ENCODE measurements at regions not wholly inside any gene's neighbourhood (a gene's known extent, or its start where the extent isn't known, plus 50 kb on each side); places are given as distances from the start of the nearest gene placed in this dataset.

DNA sequence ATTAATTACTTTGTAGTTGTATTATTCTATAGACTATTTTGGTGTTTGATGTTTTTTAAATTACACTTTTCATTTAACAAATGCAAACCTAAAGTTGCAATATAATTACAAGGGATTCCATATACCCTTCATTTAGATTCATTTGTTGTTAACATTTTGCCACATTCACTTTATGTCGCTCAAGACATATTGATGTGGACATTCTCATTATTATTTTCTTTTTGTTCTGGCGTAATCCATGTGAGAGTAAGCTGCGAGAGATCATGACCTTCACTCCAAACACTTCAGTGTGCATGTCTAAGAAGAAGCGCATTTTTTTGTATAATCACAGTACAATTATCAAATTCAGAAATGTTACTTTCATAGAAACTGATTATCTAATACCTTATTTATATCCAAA is 280.6 kb downstream of the CALCRL start:
- H3K4me3 ChIP-seq (ENCODE audit: low read depth, low read length): no peak overlapping the region
- TF ChIP-seq CTCF (conservative IDR thresholded peaks at IDR 0.05; ENCODE audit: low read depth, low read length): no peak
- DNase-seq (ENCODE audit: low read depth): no peak

GRCh38 chr2:187165936-187166610 is 282.0 kb downstream of the CALCRL start:
- no peak for TF ChIP-seq CTCF (conservative IDR thresholded peaks at IDR 0.05; ENCODE audit: low read depth, low read length)
- no peak for DNase-seq (ENCODE audit: low read depth)
- H3K4me3 ChIP-seq (ENCODE audit: low read depth, low read length): no peak overlapping the region

DNA sequence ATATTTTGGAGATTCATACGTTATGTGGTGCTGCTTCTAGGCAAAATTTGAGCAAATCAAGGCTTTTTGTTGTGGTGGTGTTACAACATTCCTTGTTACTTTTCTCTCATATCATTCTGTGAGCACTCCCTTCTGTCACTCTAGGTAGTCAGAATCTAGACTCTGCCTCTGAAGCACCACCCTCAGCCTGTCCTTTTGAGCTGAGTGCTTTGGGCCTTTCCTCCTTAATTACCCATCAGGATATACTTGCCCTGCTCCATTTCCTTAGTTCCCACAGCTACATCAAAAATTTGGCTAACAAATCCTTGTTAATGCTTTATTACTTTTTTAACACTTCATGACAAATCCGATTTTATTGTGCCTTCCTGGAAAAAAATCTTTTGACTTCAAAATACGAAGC is 289.6 kb downstream of the CALCRL start:
- no peak for DNase-seq (ENCODE audit: low read depth)
- no peak overlapping the region for H3K4me3 ChIP-seq (ENCODE audit: low read depth, low read length)
- TF ChIP-seq CTCF (conservative IDR thresholded peaks at IDR 0.05; ENCODE audit: low read depth, low read length): no peak

GRCh38 chr2:187157046-187157445 is 291.0 kb downstream of the CALCRL start:
- no peak for TF ChIP-seq CTCF (conservative IDR thresholded peaks at IDR 0.05; ENCODE audit: low read depth, low read length)
- DNase-seq (ENCODE audit: low read depth): no peak
- no peak overlapping the region for H3K4me3 ChIP-seq (ENCODE audit: low read depth, low read length)

DNA sequence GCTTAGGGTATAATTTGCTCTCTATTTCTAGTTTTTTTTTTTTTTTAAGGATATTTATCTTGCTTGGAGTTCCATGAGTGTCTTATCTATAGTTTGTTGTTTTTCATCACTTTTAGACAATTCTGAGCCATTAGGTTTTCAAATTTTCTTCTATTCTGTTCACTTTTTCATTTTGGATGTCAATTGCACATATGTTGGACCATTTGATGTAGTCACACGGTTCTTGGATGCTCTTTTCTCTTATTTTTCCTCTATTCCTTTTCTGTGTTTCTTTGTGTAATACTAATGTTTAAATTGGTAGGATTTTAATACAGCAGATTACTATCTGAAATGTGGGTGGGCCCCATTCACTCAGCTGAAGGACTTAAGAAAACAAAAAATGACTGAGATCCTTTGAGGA is 292.6 kb downstream of the CALCRL start:
- DNase-seq (ENCODE audit: low read depth): no peak
- no peak for TF ChIP-seq CTCF (conservative IDR thresholded peaks at IDR 0.05; ENCODE audit: low read depth, low read length)
- no peak overlapping the region for H3K4me3 ChIP-seq (ENCODE audit: low read depth, low read length)

DNA sequence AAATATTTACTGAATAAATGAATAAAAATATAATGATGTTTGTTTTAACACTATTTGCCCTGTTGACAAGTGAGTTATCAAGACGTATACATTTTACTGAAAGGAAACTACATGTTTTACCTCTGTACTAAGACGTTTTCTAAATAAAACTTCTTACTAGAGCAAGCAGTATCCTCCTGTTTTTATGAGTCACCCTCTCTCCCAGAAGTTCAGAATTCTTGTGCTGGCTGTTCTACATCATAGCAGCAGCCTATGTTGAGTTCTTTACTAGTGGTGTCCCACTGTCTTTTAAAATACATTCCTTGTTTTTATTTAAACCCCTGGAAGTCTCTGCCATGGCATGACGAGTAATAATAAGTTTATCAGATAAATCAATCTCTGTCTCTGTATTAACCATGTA is 297.4 kb downstream of the CALCRL start:
- no peak for TF ChIP-seq CTCF (conservative IDR thresholded peaks at IDR 0.05; ENCODE audit: low read depth, low read length)
- no peak for DNase-seq (ENCODE audit: low read depth)
- no peak overlapping the region for H3K4me3 ChIP-seq (ENCODE audit: low read depth, low read length)

DNA sequence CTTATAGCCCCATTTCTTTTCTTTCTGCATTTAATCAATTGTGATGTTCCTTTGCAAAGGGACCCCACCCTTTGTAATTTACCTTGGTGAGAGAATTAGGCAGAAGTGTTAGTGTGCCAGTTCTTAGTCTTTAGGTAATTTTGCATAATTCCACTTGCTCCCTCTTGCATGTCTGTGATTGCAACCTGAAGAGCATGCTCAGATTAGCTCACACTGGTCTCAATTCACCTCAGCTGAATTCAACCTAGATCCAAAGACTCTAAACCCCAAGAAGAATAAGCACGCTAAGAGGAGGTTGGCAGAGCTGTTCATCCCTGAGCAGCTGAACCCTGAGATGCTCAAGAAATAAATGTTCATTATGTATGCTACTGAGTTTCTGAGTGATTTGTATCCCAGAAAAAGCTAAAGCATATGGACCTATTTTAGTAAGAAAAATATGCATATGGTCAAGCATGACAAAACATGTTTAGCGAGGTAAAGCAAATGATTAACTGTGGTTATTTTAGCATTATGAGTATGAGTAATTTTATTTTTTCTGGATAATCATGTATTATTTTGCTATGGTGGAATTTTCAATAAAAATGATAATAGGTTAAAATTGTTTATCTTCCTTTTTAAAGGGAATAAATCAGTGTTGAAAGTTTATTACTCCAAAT is 299.2 kb upstream of the ZSWIM2 start:
- no peak for TF ChIP-seq CTCF (conservative IDR thresholded peaks at IDR 0.05; ENCODE audit: low read depth, low read length)
- no peak overlapping the region for H3K4me3 ChIP-seq (ENCODE audit: low read depth, low read length)
- DNase-seq (ENCODE audit: low read depth): no peak

Measured in epithelial cell of proximal tubule (primary cell).